WTC11 (cell line): ENCODE measurements at regions not wholly inside any gene's neighbourhood (a gene's known extent, or its start where the extent isn't known, plus 50 kb on each side); places are given as distances from the start of the nearest gene placed in this dataset.

Experiments
- CTCF ChIP-seq: fragments of 200-600 bp; IDR thresholded peaks from 2 replicates; pipeline ENCODE4 v1.8.0; 2022; ENCODE audit warnings: antibody characterized with exemption
- ESRRA ChIP-seq: sonication (generic); formaldehyde crosslinking; IDR thresholded peaks from 2 replicates; pipeline ENCODE4 v1.8.1; 2022; ENCODE audit warnings: mild to moderate bottlenecking, missing genetic modification reagents, borderline replicate concordance
- GABPB1 ChIP-seq: sonication (generic); formaldehyde crosslinking; IDR thresholded peaks from 2 replicates; pipeline ENCODE4 v1.8.1; 2023; ENCODE audit warnings: mild to moderate bottlenecking, missing genetic modification reagents
- TEAD4 ChIP-seq: sonication (generic); formaldehyde crosslinking; IDR thresholded peaks from 2 replicates; pipeline ENCODE4 v1.8.0; 2022; ENCODE audit warnings: mild to moderate bottlenecking, missing genetic modification reagents
- ZNF281 ChIP-seq: sonication (generic); formaldehyde crosslinking; IDR thresholded peaks from 2 replicates; pipeline ENCODE4 v1.8.0; 2023; ENCODE audit warnings: mild to moderate bottlenecking, missing genetic modification reagents
- ZNF512 ChIP-seq: sonication (generic); formaldehyde crosslinking; IDR thresholded peaks from 2 replicates; pipeline ENCODE4 v1.8.1; 2022; ENCODE audit warnings: missing genetic modification reagents, borderline replicate concordance

- TF ChIP-seq ZNF512 (CRISPR knock-in tag) (no peak), ZNF281 (CRISPR knock-in tag) (no peak), GABPB1 (CRISPR knock-in tag) (no peak), CTCF (no peak), TEAD4 (CRISPR knock-in tag) (no peak), ESRRA (CRISPR knock-in tag) (no peak)
These were observed 1221.7 kb downstream of the BRD1 start for GRCh38 chr22:48605856-48606481.
